Sigmoid colon (tissue), 6 donors: ENCODE measurements at regions not wholly inside any gene's neighbourhood (a gene's known extent, or its start where the extent isn't known, plus 50 kb on each side); places are given as distances from the start of the nearest gene placed in this dataset.

Experiments
- DNase-seq: peaks from one replicate; pipeline ENCODE4 v3.0.0-alpha.2; 2019
- H3K27ac ChIP-seq, 4 donors: fragments of 200-600 bp; sonication (generic); one replicate each; pipeline ENCODE4 v1.5.1; 2016 to 2019; ENCODE audit warnings: mild to moderate bottlenecking in 1 of 4
- H3K27me3 ChIP-seq, 3 donors: fragments of 200-600 bp; sonication (generic); one replicate each; pipeline ENCODE4 v1.5.1; 2019; ENCODE audit warnings: mild to moderate bottlenecking in 1 of 3
- H3K36me3 ChIP-seq, 4 donors: fragments of 200-600 bp; sonication (generic); one replicate each; pipeline ENCODE4 v1.5.1; 2016 to 2019
- H3K4me1 ChIP-seq, 4 donors: fragments of 200-600 bp; sonication (generic); one replicate each; pipeline ENCODE4 v1.5.1; 2017 to 2019
- H3K4me3 ChIP-seq, 4 donors: fragments of 200-600 bp; sonication (generic); one replicate each; pipeline ENCODE4 v1.5.1; 2017 to 2019; ENCODE audit warnings: mild to moderate bottlenecking in 2 of 4, moderate library complexity in 1 of 4
- H3K9me3 ChIP-seq, 4 donors: fragments of 200-600 bp in 3 of 4; sonication (generic) in 3 of 4; one replicate each; pipeline versions ENCODE4 v1.5.1 to v1.6.1; 2013 to 2019
- EP300 ChIP-seq, 4 donors: sonication (generic); formaldehyde crosslinking; IDR thresholded peaks; one replicate each; pipeline ENCODE4 v1.6.1; 2017; ENCODE audit warnings: antibody characterized with exemption in 4 of 4
- POLR2A ChIP-seq, 2 donors: fragments of 450-650 bp; IDR thresholded peaks; one replicate each; pipeline ENCODE4 v1.6.1; 2016; ENCODE audit warnings: antibody characterized with exemption in 2 of 2, mild to moderate bottlenecking in 2 of 2, moderate library complexity in 2 of 2
- POLR2AphosphoS5 ChIP-seq, 4 donors: sonication (generic); formaldehyde crosslinking; IDR thresholded peaks; one replicate each; pipeline ENCODE4 v1.6.1; 2017; ENCODE audit warnings: antibody characterized with exemption in 4 of 4
- WGBS, 2 donors: extraction: QIAGEN DNeasy Blood & Tissue Kit; methylation state at CpG; one replicate each; pipeline ENCODE4 v1.1.7; 2013; 5-methylcytosine and 5-hydroxymethylcytosine counted together
- intact Hi-C: fragments of 100-400 bp; cut with DNase I; formaldehyde crosslinking; loops from one replicate; pipeline ENCODE4 v1.15.1; 2023
- TF ChIP-seq, protein P1 (sequence below), 4 experiments: fragments of 450-650 bp in 3 of 4; fragments of 200-600 bp in 1 of 4; IDR thresholded peaks; one replicate each; pipeline ENCODE4 v1.5.1; 2016 to 2019; ENCODE audit warnings: antibody characterized with exemption in 4 of 4, mild to moderate bottlenecking in 3 of 4, moderate library complexity in 2 of 4
- donor health status: healthy with polysubstance abuse.
- donor health status: healthy.

DNA sequence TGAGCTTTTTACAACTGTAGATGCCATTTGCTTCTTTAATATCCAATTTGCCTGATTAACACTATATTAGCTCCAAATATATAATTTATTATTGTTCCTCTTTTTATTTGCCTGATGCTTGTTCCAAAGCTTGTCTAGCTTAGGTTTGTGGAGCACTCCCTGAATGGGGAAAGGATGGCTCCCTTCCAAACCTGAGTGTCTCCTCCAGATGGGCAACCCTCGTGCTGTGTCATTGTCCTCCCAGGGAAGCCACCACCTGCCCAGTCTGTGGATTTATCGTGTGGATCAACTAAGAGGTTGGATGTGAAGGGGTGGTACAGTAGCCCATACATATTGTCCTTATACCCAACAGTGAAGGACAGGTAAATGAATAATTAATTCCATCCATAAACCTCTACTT lies 404.9 kb downstream of the CDK5RAP2 start:
- WGBS, 2 donors: 72 to 79% methylated on average over 2 of the region's 2 CpGs

DNA sequence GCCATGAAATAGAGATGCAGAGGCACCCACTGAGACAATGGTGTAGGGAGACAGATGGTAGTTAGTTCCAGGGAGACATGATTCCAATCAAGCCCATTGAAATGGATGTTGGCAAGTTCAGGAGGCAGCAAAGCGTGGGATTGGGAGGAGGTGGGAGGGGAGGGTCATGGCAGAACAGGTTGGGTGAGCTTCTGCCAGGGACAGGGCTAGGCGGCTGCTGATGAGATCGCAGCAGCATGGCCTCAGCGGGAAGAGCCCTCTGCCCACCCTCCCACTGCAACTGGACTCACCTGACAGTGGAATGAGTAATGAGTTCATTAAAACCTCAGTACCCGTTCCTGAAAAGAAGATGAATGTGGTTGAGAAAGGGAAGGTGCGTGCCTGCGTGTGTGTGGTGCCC lies 418.2 kb downstream of the CDK5RAP2 start:
- intact Hi-C loops: no loop called here
- no peaks in the 10 kb centered on the region for H3K36me3 ChIP-seq
- H3K9me3 ChIP-seq: no peaks in the 10 kb centered on the region
- H3K27me3 ChIP-seq: no peaks in the 10 kb centered on the region
- 50 to 60% methylated on average over 7 of the region's 7 CpGs for WGBS, 2 donors
- H3K4me1 ChIP-seq: no peaks in the 10 kb centered on the region
- no peak overlapping the region for H3K27ac ChIP-seq
- TF ChIP-seq POLR2AphosphoS5 (IDR thresholded peaks at IDR 0.05) (no peak), POLR2A (IDR thresholded peaks at IDR 0.05) (no peak), EP300 (IDR thresholded peaks at IDR 0.05) (no peak)
- TF ChIP-seq, protein P1, sequence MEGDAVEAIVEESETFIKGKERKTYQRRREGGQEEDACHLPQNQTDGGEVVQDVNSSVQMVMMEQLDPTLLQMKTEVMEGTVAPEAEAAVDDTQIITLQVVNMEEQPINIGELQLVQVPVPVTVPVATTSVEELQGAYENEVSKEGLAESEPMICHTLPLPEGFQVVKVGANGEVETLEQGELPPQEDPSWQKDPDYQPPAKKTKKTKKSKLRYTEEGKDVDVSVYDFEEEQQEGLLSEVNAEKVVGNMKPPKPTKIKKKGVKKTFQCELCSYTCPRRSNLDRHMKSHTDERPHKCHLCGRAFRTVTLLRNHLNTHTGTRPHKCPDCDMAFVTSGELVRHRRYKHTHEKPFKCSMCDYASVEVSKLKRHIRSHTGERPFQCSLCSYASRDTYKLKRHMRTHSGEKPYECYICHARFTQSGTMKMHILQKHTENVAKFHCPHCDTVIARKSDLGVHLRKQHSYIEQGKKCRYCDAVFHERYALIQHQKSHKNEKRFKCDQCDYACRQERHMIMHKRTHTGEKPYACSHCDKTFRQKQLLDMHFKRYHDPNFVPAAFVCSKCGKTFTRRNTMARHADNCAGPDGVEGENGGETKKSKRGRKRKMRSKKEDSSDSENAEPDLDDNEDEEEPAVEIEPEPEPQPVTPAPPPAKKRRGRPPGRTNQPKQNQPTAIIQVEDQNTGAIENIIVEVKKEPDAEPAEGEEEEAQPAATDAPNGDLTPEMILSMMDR (IDR thresholded peaks at IDR 0.05): no peak
- no peak overlapping the region for H3K4me3 ChIP-seq
- DNase-seq: no peak

More for the DNA sequence above, 404.9 kb downstream of the CDK5RAP2 start:
- no peaks in the 10 kb centered on the region for H3K4me1 ChIP-seq
- no peak for TF ChIP-seq POLR2A (IDR thresholded peaks at IDR 0.05)
- no peak overlapping the region for H3K4me3 ChIP-seq
- DNase-seq: no peak
- no peak overlapping the region for H3K27ac ChIP-seq
- intact Hi-C loops: no loop called here
- H3K27me3 ChIP-seq: no peaks in the 10 kb centered on the region
- peaks cover 0 to 4% (median 0%) of the 10 kb centered on the region in 4 donors for H3K9me3 ChIP-seq
- no peaks in the 10 kb centered on the region for H3K36me3 ChIP-seq

DNA sequence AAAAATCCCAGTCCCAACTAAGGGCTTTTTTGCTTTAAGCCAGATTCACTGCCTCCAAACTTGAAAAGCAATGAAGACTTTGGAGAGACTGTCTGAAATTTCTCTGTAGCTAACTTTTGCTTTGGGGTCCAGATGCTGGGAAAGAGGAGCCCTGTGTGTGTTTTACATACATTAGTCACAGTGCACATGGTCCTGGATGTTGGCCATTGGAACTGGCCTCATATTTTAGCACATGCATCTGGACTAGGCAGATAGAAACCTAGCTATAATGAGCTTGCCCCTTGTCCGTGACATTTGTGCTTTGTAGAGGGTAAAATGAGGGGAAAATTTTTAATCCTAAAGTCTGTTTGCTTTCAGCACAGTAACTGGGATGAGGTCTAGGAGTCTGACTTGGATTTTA lies 421.7 kb downstream of the CDK5RAP2 start:
- H3K27ac ChIP-seq: no peak overlapping the region
- TF ChIP-seq, protein P1 (IDR thresholded peaks at IDR 0.05): no peak
- no peak for TF ChIP-seq EP300 (IDR thresholded peaks at IDR 0.05)
- no peak for TF ChIP-seq POLR2A (IDR thresholded peaks at IDR 0.05)
- TF ChIP-seq POLR2AphosphoS5 (IDR thresholded peaks at IDR 0.05): no peak
- intact Hi-C loops: no loop called here
- no peaks in the 10 kb centered on the region for H3K36me3 ChIP-seq
- 79 to 80% methylated on average over 1 of the region's 1 CpG for WGBS, 2 donors
- H3K4me1 ChIP-seq: no peaks in the 10 kb centered on the region
- no peaks in the 10 kb centered on the region for H3K27me3 ChIP-seq
- H3K9me3 ChIP-seq: no peaks in the 10 kb centered on the region
- no peak overlapping the region for H3K4me3 ChIP-seq
- no peak for DNase-seq

DNA sequence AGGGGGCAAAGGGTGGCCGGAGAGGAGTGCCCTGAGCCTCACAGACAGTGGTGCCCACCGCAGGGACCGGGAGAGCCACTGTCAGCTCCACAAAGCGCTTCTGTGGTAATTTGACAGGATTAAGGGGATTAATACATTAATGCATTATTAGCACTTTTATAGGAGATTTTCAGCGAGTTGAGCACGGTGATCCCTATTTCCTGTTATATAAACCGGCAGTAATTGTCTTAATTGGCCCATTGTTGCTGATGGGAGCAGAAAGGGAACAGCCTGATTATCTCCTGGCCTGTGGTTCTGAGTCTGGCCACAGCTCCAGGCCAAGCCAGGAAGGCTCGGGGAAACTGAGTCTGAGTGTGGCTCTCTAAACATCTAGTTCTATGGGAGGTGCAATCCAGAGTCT lies 423.6 kb downstream of the CDK5RAP2 start:
- TF ChIP-seq, protein P1 (IDR thresholded peaks at IDR 0.05): no peak
- no peak for TF ChIP-seq POLR2A (IDR thresholded peaks at IDR 0.05)
- no peak for TF ChIP-seq POLR2AphosphoS5 (IDR thresholded peaks at IDR 0.05)
- TF ChIP-seq EP300 (IDR thresholded peaks at IDR 0.05): no peak
- intact Hi-C loops: no loop called here
- 49 to 70% methylated on average over 8 of the region's 8 CpGs for WGBS, 2 donors
- H3K4me1 ChIP-seq: no peaks in the 10 kb centered on the region
- no peaks in the 10 kb centered on the region for H3K9me3 ChIP-seq
- H3K27ac ChIP-seq: no peak overlapping the region
- no peak for DNase-seq
- no peaks in the 10 kb centered on the region for H3K27me3 ChIP-seq
- H3K36me3 ChIP-seq: no peaks in the 10 kb centered on the region
- H3K4me3 ChIP-seq: no peak overlapping the region

DNA sequence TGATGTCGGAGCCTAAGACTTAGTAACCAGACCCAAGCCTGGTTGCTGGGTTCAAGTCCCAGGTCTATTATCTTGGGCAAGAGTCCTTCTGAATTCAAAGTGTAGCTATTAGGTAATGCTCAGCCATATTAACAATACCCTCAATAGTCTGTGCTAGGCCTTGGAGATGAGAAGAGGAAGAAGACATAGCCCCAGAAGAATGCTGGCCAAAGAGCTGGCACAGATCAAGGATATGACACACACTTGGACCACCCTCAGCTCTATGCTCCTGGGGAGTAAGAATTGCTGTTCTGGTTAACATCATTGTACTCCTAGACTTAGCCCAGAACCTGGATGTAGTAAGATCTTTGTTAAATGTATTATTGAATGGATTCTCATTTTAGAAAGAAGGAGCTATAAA lies 426.7 kb downstream of the CDK5RAP2 start:
- Histone ChIP-seq H3K4me1 (no peaks in the 10 kb centered on the region), H3K9me3 (no peaks in the 10 kb centered on the region), H3K4me3 (no peak overlapping the region), H3K36me3 (no peaks in the 10 kb centered on the region), H3K27me3 (no peaks in the 10 kb centered on the region), H3K27ac (no peak overlapping the region)
- no peak for DNase-seq
- intact Hi-C loops: no loop called here
- TF ChIP-seq, protein P1 (IDR thresholded peaks at IDR 0.05): no peak
- no peak for TF ChIP-seq EP300 (IDR thresholded peaks at IDR 0.05)
- no peak for TF ChIP-seq POLR2AphosphoS5 (IDR thresholded peaks at IDR 0.05)
- TF ChIP-seq POLR2A (IDR thresholded peaks at IDR 0.05): no peak
- 89 to 95% methylated on average over 1 of the region's 1 CpG for WGBS, 2 donors
